AG04449 (cell line): ENCODE measurements at regions not wholly inside any gene's neighbourhood (a gene's known extent, or its start where the extent isn't known, plus 50 kb on each side); places are given as distances from the start of the nearest gene placed in this dataset.
"Not testable (repeated sequence)": the region's sequence is repeated elsewhere in the genome, so short reads cannot be mapped to it uniquely, and the experiment has no call there.

ENCODE experiments used
- CTCF ChIA-PET: fragments of 350-600 bp; formaldehyde crosslinking; extraction: SDS; loops from one replicate; lab custom pipeline; 2021; ENCODE audit warnings: antibody characterized with exemption; lab: Yijun Ruan, JAX
- POLR2A ChIA-PET: fragments of 400-600, 350-600 bp; formaldehyde crosslinking; extraction: SDS; loops from one replicate; lab custom pipeline; 2020; ENCODE audit warnings: antibody characterized with exemption, inconsistent platforms; lab: Yijun Ruan, JAX
- DNase-seq: peaks from one replicate; pipeline ENCODE4 v3.0.0-alpha.2; 2010; ENCODE audit warnings: low read depth, low spot score
- H3K4me3 ChIP-seq: 2 replicates; pipeline ENCODE4 v1.5.1; 2011; ENCODE audit warnings: low read depth, mild to moderate bottlenecking, control low read depth, low read length
- TF ChIP-seq, protein P1 (sequence below): IDR thresholded peaks from one replicate; pipeline ENCODE4 v1.5.1; 2011; ENCODE audit warnings: mild to moderate bottlenecking, moderate library complexity, low read length, control low read depth, inconsistent platforms; ENCODE audit not compliant: insufficient read depth; ENCODE audit errors: missing control alignments

- ChIA-PET CTCF (no interaction called here), POLR2A (no interaction called here)
- TF ChIP-seq, protein P1, sequence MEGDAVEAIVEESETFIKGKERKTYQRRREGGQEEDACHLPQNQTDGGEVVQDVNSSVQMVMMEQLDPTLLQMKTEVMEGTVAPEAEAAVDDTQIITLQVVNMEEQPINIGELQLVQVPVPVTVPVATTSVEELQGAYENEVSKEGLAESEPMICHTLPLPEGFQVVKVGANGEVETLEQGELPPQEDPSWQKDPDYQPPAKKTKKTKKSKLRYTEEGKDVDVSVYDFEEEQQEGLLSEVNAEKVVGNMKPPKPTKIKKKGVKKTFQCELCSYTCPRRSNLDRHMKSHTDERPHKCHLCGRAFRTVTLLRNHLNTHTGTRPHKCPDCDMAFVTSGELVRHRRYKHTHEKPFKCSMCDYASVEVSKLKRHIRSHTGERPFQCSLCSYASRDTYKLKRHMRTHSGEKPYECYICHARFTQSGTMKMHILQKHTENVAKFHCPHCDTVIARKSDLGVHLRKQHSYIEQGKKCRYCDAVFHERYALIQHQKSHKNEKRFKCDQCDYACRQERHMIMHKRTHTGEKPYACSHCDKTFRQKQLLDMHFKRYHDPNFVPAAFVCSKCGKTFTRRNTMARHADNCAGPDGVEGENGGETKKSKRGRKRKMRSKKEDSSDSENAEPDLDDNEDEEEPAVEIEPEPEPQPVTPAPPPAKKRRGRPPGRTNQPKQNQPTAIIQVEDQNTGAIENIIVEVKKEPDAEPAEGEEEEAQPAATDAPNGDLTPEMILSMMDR = no peak
- no peak for DNase-seq
- no peak overlapping the region for H3K4me3 ChIP-seq
Measured at GRCh38 chr2:166758956-166759355, 129.3 kb upstream of the XIRP2 start.

DNA sequence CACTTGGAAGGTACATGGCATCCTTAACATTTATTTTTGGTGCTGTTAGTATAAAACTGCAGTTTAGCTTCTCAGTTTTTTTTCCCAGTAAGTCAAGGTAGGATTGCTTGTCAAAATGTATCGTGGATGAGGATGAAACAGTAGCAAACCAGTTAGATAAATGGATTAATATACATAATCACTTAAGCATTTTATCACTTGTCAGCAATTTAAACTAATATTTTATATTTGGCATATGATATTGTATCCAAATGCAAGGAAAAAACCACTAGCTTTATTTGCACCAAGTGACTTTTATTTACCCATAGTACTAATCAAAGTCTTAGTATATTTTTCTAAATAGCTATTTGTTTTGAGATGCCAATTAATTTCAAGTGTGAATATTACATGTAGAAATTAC lies 137.7 kb upstream of the XIRP2 start:
- H3K4me3 ChIP-seq = no peak overlapping the region
- TF ChIP-seq, protein P1 = no peak
- no peak for DNase-seq
- ChIA-PET POLR2A (no interaction called here), CTCF (no interaction called here)

DNA sequence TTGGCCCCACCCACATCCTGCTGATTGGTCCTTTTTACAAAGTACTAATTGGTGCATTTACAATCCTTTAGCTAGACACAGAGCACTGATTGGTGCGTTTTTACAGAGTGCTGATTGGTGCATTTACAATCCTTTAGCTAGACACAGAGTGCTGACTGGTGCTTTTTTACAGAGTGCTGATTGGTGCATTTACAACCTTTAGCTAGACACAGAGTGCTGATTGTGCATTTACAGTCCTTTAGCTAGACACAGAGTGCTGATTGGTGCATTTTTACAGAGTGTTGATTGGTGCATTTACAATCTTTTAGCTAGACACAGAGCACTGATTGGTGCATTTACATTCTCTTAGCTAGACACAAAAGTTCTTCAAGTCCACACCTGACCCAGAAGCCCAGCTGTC lies 144.2 kb upstream of the XIRP2 start:
- DNase-seq, POLR2A ChIA-PET, CTCF ChIA-PET, H3K4me3 ChIP-seq: not testable (repeated sequence)

DNA sequence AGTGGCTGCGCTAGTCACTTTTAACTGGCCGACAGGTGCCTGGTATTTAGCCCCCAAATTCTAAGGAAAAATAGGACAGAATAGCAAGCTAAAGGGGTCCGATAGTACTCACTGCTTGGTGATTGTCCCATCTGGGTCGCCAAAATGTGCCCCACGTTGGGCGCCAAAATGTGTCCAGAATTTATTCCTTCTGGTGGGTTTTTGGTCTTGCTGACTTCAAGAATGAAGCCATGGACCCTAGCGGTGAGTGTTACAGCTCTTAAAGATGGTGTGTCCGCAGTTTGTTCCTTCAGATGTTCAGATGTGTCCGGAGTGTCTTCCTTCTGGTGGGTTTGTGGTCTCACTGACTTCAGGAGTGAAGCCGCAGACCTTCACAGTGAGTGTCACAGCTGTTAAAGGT lies 144.8 kb upstream of the XIRP2 start:
- DNase-seq, CTCF ChIA-PET, H3K4me3 ChIP-seq, POLR2A ChIA-PET: not testable (repeated sequence)

- no peak overlapping the region for H3K4me3 ChIP-seq
- TF ChIP-seq, protein P1 = no peak
- DNase-seq = no peak
- CTCF ChIA-PET = no interaction called here
- POLR2A ChIA-PET = no interaction called here
Measured at GRCh38 chr2:166727095-166727494, 161.2 kb upstream of the XIRP2 start.

- TF ChIP-seq, protein P1 = no peak
- no peak overlapping the region for H3K4me3 ChIP-seq
- CTCF ChIA-PET = no interaction called here
- POLR2A ChIA-PET = no interaction called here
- DNase-seq = no peak
Measured at GRCh38 chr2:166725927-166726924, 162.1 kb upstream of the XIRP2 start.

DNA sequence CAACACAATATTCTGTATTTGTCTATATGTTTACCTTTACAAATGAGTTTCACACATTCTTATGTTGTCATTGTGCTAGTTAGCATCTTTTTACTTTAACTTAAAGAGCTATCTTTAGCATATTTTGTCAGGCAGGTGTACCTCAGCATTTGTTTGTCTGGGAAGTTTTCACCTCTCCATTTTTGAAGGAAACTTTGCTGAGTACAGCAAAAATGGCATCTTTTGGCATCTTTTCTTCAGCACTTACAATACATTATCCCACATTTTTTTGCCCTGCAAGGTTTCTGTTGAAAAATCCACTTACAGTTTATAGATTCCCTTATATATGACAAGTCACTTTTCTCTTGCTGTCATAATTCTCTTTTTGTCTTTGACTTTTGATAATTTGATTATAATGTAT lies 171.3 kb upstream of the XIRP2 start:
- POLR2A ChIA-PET = no interaction called here
- no peak overlapping the region for H3K4me3 ChIP-seq

More for the DNA sequence above, 171.3 kb upstream of the XIRP2 start:
- CTCF ChIA-PET = no interaction called here
- TF ChIP-seq, protein P1 = no peak
- DNase-seq = no peak
